ENCODE measurements at regions not wholly inside any gene's neighbourhood (a gene's known extent, or its start where the extent isn't known, plus 50 kb on each side); places are given as distances from the start of the nearest gene placed in this dataset.

DNA sequence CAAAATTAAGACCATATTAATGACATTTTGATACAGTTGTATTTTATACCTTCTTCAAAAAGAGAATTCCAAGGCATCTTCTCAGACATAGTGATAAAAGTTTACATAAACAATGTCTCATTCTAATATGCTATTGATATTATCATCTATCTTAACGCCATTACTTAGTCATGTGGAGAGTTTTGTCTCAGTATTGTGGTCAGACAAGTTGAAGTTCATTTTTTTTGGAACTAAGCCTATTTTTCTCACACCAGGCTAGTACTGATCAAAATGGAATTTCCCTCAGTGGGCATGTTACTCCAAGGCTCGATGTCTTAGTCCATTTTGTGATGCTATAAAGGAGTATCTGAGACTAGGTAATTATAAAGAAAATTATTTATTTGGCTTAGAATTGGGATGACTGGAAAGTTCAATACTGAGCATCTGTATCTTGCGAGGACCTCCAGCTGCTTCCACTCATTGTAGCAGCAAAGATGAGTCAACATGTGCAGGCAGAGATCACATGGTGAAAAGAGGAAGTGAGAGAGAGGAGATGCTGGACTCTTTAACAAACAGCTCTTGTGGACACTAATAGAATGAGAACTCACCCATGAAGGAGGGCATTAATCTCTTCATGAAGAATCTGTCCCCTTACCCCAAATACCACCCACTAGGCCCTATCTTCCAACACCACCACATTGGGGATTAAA is 825.5 kb upstream of the MANEA start:
- DNase-seq: no peak
- TF ChIP-seq CTCF (IDR thresholded peaks at IDR 0.05) (no peak), POLR2A (IDR thresholded peaks at IDR 0.05) (no peak)
- intact Hi-C loops (cut with DNase I): no loop called here

DNA sequence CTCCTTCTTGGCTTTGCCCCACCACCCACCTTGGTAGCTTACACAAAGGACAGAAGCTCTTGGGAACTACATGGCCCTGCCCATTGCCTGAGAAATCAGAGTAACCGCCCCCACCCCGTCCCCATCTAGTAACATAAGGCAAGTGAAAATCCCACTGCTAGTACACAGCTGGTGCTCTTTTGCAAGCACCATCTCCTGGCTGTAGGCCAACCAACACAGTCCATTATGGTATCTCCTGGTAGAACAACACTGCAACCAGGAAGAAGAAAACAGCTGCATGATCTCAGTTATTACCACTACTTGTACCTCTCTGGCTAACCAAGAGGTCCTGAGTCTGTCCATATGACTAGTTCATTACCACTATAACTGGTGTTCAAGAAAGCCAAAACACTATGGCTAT is 841.1 kb upstream of the MANEA start:
- ATAC-seq (no peak), DNase-seq (no peak)
- no peak overlapping the region for H3K4me3 ChIP-seq
- TF ChIP-seq POLR2A (IDR thresholded peaks at IDR 0.05) (no peak), CTCF (IDR thresholded peaks at IDR 0.05) (no peak)
- H3K36me3 ChIP-seq: no peaks in the 10 kb centered on the region
- no peaks in the 10 kb centered on the region for H3K4me1 ChIP-seq
- 76% methylated on average over 2 of the region's 2 CpGs for WGBS (ENCODE audit: insufficient coverage, low coverage, low lambda C conversion rate, missing lambda C conversion rate)
- no peak overlapping the region for H3K27ac ChIP-seq
- no peaks in the 10 kb centered on the region for H3K9me3 ChIP-seq
- intact Hi-C loops (cut with DNase I): no loop called here
- H3K27me3 ChIP-seq: no peaks in the 10 kb centered on the region

More for the DNA sequence above, 825.5 kb upstream of the MANEA start:
- WGBS (ENCODE audit: insufficient coverage, low coverage, low lambda C conversion rate, missing lambda C conversion rate): 45% methylated on average over 3 of the region's 3 CpGs
- Histone ChIP-seq H3K4me1 (no peaks in the 10 kb centered on the region), H3K27me3 (no peaks in the 10 kb centered on the region), H3K27ac (no peak overlapping the region), H3K36me3 (no peaks in the 10 kb centered on the region), H3K4me3 (no peak overlapping the region), H3K9me3 (no peaks in the 10 kb centered on the region)
- ATAC-seq: no peak

DNA sequence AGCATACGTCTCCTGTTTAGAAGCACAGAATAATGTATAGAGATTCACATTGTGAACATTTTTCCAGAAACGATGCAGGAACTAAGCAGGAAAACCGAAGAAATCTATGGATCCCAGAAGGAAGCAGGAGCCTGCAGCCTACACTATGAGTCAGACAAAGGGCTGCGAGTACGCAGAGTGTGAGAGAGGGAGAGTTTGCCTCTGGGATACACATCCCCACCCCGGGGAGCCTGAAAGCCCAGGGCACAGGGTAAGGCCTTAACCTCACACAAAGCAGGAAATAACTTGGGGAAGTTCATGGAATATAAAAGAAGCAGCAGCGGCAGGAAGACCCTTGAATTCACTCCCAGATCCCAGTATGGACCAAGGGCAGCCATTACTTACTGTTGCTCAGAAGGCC is 842.1 kb upstream of the MANEA start:
- Histone ChIP-seq H3K27ac (no peak overlapping the region), H3K4me3 (no peak overlapping the region), H3K36me3 (no peaks in the 10 kb centered on the region), H3K9me3 (no peaks in the 10 kb centered on the region), H3K4me1 (no peaks in the 10 kb centered on the region), H3K27me3 (no peaks in the 10 kb centered on the region)
- intact Hi-C loops (cut with DNase I): no loop called here
- no peak for TF ChIP-seq POLR2A (IDR thresholded peaks at IDR 0.05)
- no peak for TF ChIP-seq CTCF (IDR thresholded peaks at IDR 0.05)
- ATAC-seq: no peak
- DNase-seq: no peak
- 67% methylated on average over 5 of the region's 7 CpGs for WGBS (ENCODE audit: insufficient coverage, low coverage, low lambda C conversion rate, missing lambda C conversion rate)

GRCh38 chr6:94734751-94735150 is 842.6 kb upstream of the MANEA start:
- H3K27ac ChIP-seq: no peak overlapping the region
- TF ChIP-seq CTCF (IDR thresholded peaks at IDR 0.05): no peak
- TF ChIP-seq POLR2A (IDR thresholded peaks at IDR 0.05): no peak
- ATAC-seq: no peak
- intact Hi-C loops (cut with DNase I): no loop called here
- no peaks in the 10 kb centered on the region for H3K4me1 ChIP-seq
- H3K36me3 ChIP-seq: no peaks in the 10 kb centered on the region
- 68% methylated on average over 1 of the region's 1 CpG for WGBS (ENCODE audit: insufficient coverage, low coverage, low lambda C conversion rate, missing lambda C conversion rate)
- H3K9me3 ChIP-seq: no peaks in the 10 kb centered on the region
- no peaks in the 10 kb centered on the region for H3K27me3 ChIP-seq
- no peak overlapping the region for H3K4me3 ChIP-seq
- no peak for DNase-seq

- Histone ChIP-seq H3K4me1 (no peaks in the 10 kb centered on the region), H3K36me3 (no peaks in the 10 kb centered on the region), H3K9me3 (no peaks in the 10 kb centered on the region), H3K27me3 (no peaks in the 10 kb centered on the region), H3K4me3 (no peak overlapping the region), H3K27ac (no peak overlapping the region)
- intact Hi-C loops (cut with DNase I): no loop called here
- DNase-seq (no peak), ATAC-seq (no peak)
- 75% methylated on average over 7 of the region's 7 CpGs for WGBS (ENCODE audit: insufficient coverage, low coverage, low lambda C conversion rate, missing lambda C conversion rate)
- TF ChIP-seq POLR2A (IDR thresholded peaks at IDR 0.05) (no peak), CTCF (IDR thresholded peaks at IDR 0.05) (no peak)
Measured at GRCh38 chr6:94733066-94733465, 844.3 kb upstream of the MANEA start.

All from right lobe of liver (tissue), 6 donors.